Endodermal cell (in vitro differentiated cells): ENCODE measurements at regions not wholly inside any gene's neighbourhood (a gene's known extent, or its start where the extent isn't known, plus 50 kb on each side); places are given as distances from the start of the nearest gene placed in this dataset.

ENCODE experiments used
- DNase-seq: peaks from one replicate; pipeline ENCODE4 v3.0.0-alpha.2; 2017
- H3K27ac ChIP-seq: 2 replicates; pipeline ENCODE4 v1.5.1; 2013; ENCODE audit warnings: mild to moderate bottlenecking, low read depth, low read length, moderate library complexity
- H3K27me3 ChIP-seq: 2 replicates; pipeline ENCODE4 v1.6.1; 2013; ENCODE audit warnings: mild to moderate bottlenecking, low read length, moderate library complexity; ENCODE audit not compliant: insufficient read depth, control insufficient read depth, poor library complexity, severe bottlenecking
- H3K36me3 ChIP-seq: 2 replicates; pipeline ENCODE4 v1.7.0; 2013; ENCODE audit warnings: mild to moderate bottlenecking, low read length, moderate library complexity; ENCODE audit not compliant: control insufficient read depth, insufficient read depth
- H3K4me1 ChIP-seq: one replicate; pipeline ENCODE4 v1.7.0; 2013; ENCODE audit warnings: low read length; ENCODE audit not compliant: control insufficient read depth, insufficient read depth
- H3K4me3 ChIP-seq: 2 replicates; pipeline ENCODE4 v1.5.1; 2013; ENCODE audit warnings: mild to moderate bottlenecking, low read length, moderate library complexity
- H3K9ac ChIP-seq: 2 replicates; pipeline ENCODE4 v1.6.1; 2013; ENCODE audit warnings: mild to moderate bottlenecking, low read length, moderate library complexity; ENCODE audit not compliant: poor library complexity, severe bottlenecking; ENCODE audit errors: extremely low read depth
- H3K9me3 ChIP-seq: 2 replicates; pipeline ENCODE4 v1.6.1; 2013; ENCODE audit warnings: mild to moderate bottlenecking, low read length, moderate library complexity; ENCODE audit not compliant: control insufficient read depth
- H3K27ac Mint-ChIP-seq: 2 replicates; pipeline ENCODE4 v1.8.0; 2020; ENCODE audit warnings: mixed read lengths
- H3K27me3 Mint-ChIP-seq: 2 replicates; pipeline ENCODE4 v1.8.0; 2021; ENCODE audit warnings: mild to moderate bottlenecking, mixed read lengths; ENCODE audit not compliant: insufficient read depth
- H3K36me3 Mint-ChIP-seq: 2 replicates; pipeline ENCODE4 v1.8.0; 2020; ENCODE audit warnings: low read depth, mixed read lengths
- H3K4me1 Mint-ChIP-seq: 2 replicates; pipeline ENCODE4 v1.8.0; 2020; ENCODE audit warnings: mixed read lengths
- H3K4me3 Mint-ChIP-seq: 2 replicates; pipeline ENCODE4 v1.8.0; 2020; ENCODE audit warnings: mild to moderate bottlenecking, moderate library complexity, mixed read lengths
- H3K9me3 Mint-ChIP-seq: 2 replicates; pipeline ENCODE4 v1.8.0; 2020; ENCODE audit warnings: mild to moderate bottlenecking, mixed read lengths
- WGBS, 2 experiments: methylation state at CpG; one replicate each; pipeline versions ENCODE4 v1.1.5 to v1.1.7; 2013; ENCODE audit warnings: missing lambda C conversion rate in 2 of 2, mixed read lengths in 1 of 2; ENCODE audit not compliant: insufficient coverage in 1 of 2, insufficient read length in 1 of 2; 5-methylcytosine and 5-hydroxymethylcytosine counted together
- TF ChIP-seq, protein P1 (sequence below): fragments of 200-600 bp; sonication (generic); conservative IDR thresholded peaks from 2 replicates; pipeline ENCODE4 v1.5.0; 2021; ENCODE audit warnings: antibody characterized with exemption, mild to moderate bottlenecking

DNA sequence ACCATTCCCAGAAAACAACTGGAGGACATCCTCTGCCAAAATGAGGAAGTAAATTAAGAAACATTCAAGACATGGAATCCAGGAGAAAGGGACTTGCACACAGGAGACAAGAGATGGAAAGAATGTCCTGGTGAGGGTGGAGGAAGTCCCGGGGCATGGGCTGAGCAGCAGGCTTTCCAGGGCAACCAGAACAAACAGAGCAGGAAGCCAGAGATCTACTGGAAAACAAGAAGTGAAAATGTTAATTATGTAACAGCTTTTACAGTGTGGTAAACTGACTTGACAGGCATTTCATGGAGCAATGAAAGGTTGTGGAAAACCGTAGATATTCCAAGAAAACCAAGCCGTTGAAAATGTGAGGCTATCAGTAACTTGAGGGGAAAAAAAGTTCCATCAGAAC, 55.2 kb upstream of the ZNF746 start:
- Histone ChIP-seq H3K9me3 (peaks cover 28% of the 10 kb centered on the region), H3K36me3 (peaks cover 66% of the 10 kb centered on the region), H3K9ac (no peak overlapping the region), H3K27ac (no peak overlapping the region), H3K4me3 (no peak overlapping the region), H3K27me3 (no peaks in the 10 kb centered on the region), H3K4me1 (no peaks in the 10 kb centered on the region)
- Mint-ChIP-seq H3K4me3 (no peak overlapping the region), H3K27ac (no peak overlapping the region), H3K36me3 (peaks cover 84% of the 10 kb centered on the region), H3K4me1 (no peaks in the 10 kb centered on the region), H3K27me3 (no peaks in the 10 kb centered on the region), H3K9me3 (peaks cover 36% of the 10 kb centered on the region)
- 94 to 100% methylated on average over 1 to 3 of the region's 3 CpGs for WGBS, 2 experiments
- DNase-seq: no peak
- TF ChIP-seq, protein P1, sequence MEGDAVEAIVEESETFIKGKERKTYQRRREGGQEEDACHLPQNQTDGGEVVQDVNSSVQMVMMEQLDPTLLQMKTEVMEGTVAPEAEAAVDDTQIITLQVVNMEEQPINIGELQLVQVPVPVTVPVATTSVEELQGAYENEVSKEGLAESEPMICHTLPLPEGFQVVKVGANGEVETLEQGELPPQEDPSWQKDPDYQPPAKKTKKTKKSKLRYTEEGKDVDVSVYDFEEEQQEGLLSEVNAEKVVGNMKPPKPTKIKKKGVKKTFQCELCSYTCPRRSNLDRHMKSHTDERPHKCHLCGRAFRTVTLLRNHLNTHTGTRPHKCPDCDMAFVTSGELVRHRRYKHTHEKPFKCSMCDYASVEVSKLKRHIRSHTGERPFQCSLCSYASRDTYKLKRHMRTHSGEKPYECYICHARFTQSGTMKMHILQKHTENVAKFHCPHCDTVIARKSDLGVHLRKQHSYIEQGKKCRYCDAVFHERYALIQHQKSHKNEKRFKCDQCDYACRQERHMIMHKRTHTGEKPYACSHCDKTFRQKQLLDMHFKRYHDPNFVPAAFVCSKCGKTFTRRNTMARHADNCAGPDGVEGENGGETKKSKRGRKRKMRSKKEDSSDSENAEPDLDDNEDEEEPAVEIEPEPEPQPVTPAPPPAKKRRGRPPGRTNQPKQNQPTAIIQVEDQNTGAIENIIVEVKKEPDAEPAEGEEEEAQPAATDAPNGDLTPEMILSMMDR: no peak
